22Rv1 (cell line): ENCODE measurements at regions not wholly inside any gene's neighbourhood (a gene's known extent, or its start where the extent isn't known, plus 50 kb on each side); places are given as distances from the start of the nearest gene placed in this dataset.

Source experiments
- ZFX ChIP-seq: fragments of 450-650 bp; IDR thresholded peaks from 2 replicates; pipeline ENCODE4 v1.6.1; 2017; ENCODE audit warnings: antibody characterized with exemption, borderline replicate concordance
- TF ChIP-seq, protein P1 (sequence below): fragments of 450-650 bp; IDR thresholded peaks from 2 replicates; pipeline ENCODE4 v1.5.1; 2017; ENCODE audit warnings: mild to moderate bottlenecking

DNA sequence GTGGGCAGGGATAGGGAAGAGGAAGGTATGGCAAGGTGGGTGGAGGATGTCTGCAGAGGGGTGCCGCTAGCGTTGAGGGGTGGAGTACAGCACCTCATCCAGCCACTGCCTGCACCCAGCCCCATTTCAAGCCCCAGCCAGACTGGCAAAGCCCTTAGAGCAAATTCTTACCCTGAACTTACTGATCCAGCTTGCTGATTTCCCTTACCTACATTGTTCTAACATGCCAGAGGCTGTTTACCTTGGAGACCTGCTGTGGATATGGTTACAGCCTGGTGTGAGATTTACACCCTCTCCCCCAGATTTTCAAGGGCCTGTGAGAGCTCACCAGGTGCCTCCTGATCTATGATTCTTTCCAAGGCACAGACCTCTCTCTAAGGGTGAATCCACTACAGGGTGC, 86.0 kb downstream of the ZNF726 start:
- TF ChIP-seq, protein P1, sequence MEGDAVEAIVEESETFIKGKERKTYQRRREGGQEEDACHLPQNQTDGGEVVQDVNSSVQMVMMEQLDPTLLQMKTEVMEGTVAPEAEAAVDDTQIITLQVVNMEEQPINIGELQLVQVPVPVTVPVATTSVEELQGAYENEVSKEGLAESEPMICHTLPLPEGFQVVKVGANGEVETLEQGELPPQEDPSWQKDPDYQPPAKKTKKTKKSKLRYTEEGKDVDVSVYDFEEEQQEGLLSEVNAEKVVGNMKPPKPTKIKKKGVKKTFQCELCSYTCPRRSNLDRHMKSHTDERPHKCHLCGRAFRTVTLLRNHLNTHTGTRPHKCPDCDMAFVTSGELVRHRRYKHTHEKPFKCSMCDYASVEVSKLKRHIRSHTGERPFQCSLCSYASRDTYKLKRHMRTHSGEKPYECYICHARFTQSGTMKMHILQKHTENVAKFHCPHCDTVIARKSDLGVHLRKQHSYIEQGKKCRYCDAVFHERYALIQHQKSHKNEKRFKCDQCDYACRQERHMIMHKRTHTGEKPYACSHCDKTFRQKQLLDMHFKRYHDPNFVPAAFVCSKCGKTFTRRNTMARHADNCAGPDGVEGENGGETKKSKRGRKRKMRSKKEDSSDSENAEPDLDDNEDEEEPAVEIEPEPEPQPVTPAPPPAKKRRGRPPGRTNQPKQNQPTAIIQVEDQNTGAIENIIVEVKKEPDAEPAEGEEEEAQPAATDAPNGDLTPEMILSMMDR, result no peak
- no peak for TF ChIP-seq ZFX
